Peyer's patch (tissue), 4 donors: ENCODE measurements at regions not wholly inside any gene's neighbourhood (a gene's known extent, or its start where the extent isn't known, plus 50 kb on each side); places are given as distances from the start of the nearest gene placed in this dataset.
"Not testable (repeated sequence)": the region's sequence is repeated elsewhere in the genome, so short reads cannot be mapped to it uniquely, and the experiment has no call there.

Experiments used
- DNase-seq, 3 donors: peaks; one replicate each; pipeline ENCODE4 v3.0.0-alpha.2; 2017 to 2019
- H3K27ac ChIP-seq, 4 donors: fragments of 200-600 bp; sonication (generic); one replicate each; pipeline ENCODE4 v1.5.1; 2016 to 2019
- H3K27me3 ChIP-seq, 2 donors: fragments of 200-600 bp; sonication (generic); one replicate each; pipeline ENCODE4 v1.5.1; 2019
- H3K36me3 ChIP-seq, 3 donors: fragments of 200-600 bp; sonication (generic); one replicate each; pipeline ENCODE4 v1.5.1; 2016 to 2019
- H3K4me1 ChIP-seq, 4 donors: fragments of 200-600 bp; sonication (generic); one replicate each; pipeline ENCODE4 v1.5.1; 2016 to 2019
- H3K4me3 ChIP-seq, 4 donors: fragments of 200-600 bp; sonication (generic); 1 replicate in 3 of 4; 2 replicates in 1 of 4; pipeline ENCODE4 v1.5.1; 2016 to 2019; ENCODE audit warnings: mild to moderate bottlenecking in 1 of 4
- H3K9me3 ChIP-seq, 4 donors: fragments of 200-600 bp; sonication (generic); one replicate each; pipeline ENCODE4 v1.5.1; 2016 to 2019; ENCODE audit warnings: mild to moderate bottlenecking in 1 of 4
- POLR2A ChIP-seq, 2 donors: fragments of 450-650 bp; IDR thresholded peaks; one replicate each; pipeline ENCODE4 v1.5.1; 2017; ENCODE audit warnings: antibody characterized with exemption in 2 of 2, mild to moderate bottlenecking in 2 of 2, moderate library complexity in 2 of 2
- TF ChIP-seq, protein P1 (sequence below), 6 experiments: fragments of 450-650 bp in 4 of 6; fragments of 200-600 bp in 2 of 6; sonication (generic) in 1 of 6; IDR thresholded peaks; one replicate each; pipeline ENCODE4 v1.5.1; 2017 to 2019; ENCODE audit warnings: antibody characterized with exemption in 6 of 6, mild to moderate bottlenecking in 3 of 6, moderate library complexity in 1 of 6

DNA sequence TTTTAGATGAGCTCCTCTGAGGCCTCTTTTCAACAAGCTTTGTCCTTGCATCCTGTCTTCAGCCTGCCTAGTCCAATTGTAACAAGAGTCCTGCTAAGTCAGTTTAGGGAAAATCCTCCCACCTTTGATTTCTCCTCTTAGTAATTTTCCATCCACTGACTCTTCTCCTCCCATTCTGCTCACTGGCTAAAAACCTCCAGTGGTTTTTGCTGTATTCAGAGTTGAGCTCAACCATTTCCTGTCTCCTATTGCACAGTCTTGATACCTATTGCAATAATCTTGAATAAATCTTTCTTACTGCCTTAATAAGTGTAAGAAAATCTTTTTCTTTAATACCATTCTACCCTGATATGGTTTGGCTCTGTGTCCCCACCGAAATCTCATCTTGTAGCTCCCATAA, 117.8 kb upstream of the ENPP6 start:
- Histone ChIP-seq H3K4me3 (no peak overlapping the region), H3K9me3 (peaks cover 0 to 6% (median 0%) of the 10 kb centered on the region in 4 donors), H3K27ac (no peak overlapping the region), H3K36me3 (no peaks in the 10 kb centered on the region), H3K4me1 (peaks cover 0 to 5% (median 0%) of the 10 kb centered on the region in 4 donors), H3K27me3 (no peaks in the 10 kb centered on the region)
- no peak for TF ChIP-seq POLR2A (IDR thresholded peaks at IDR 0.05)
- TF ChIP-seq, protein P1, sequence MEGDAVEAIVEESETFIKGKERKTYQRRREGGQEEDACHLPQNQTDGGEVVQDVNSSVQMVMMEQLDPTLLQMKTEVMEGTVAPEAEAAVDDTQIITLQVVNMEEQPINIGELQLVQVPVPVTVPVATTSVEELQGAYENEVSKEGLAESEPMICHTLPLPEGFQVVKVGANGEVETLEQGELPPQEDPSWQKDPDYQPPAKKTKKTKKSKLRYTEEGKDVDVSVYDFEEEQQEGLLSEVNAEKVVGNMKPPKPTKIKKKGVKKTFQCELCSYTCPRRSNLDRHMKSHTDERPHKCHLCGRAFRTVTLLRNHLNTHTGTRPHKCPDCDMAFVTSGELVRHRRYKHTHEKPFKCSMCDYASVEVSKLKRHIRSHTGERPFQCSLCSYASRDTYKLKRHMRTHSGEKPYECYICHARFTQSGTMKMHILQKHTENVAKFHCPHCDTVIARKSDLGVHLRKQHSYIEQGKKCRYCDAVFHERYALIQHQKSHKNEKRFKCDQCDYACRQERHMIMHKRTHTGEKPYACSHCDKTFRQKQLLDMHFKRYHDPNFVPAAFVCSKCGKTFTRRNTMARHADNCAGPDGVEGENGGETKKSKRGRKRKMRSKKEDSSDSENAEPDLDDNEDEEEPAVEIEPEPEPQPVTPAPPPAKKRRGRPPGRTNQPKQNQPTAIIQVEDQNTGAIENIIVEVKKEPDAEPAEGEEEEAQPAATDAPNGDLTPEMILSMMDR (IDR thresholded peaks at IDR 0.05), result no peak
- DNase-seq, result no peak

DNA sequence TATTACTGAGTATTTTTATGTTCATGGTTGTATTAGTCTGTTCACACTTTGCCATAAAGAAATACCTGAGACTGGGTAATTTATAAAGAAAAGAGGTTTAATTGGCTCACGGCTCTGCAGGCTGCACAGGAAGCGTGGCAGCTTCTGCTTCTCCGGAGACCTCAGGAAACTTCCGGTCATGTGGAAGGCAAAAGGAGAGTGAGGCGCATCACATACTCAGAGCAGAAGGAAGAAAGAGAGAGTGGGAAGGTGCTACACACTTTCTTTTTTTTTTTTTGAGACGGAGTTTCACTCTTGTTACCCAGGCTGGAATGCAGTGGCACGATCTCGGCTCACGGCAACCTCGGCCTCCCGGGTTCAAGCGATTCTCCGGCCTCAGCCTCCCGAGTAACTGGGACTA, 115.8 kb upstream of the ENPP6 start:
- not testable (repeated sequence) for H3K9me3 ChIP-seq, H3K27ac ChIP-seq, H3K36me3 ChIP-seq, DNase-seq, H3K4me3 ChIP-seq, H3K27me3 ChIP-seq
- peaks cover 0 to 14% (median 0%) of the 10 kb centered on the region in 4 donors for H3K4me1 ChIP-seq

DNA sequence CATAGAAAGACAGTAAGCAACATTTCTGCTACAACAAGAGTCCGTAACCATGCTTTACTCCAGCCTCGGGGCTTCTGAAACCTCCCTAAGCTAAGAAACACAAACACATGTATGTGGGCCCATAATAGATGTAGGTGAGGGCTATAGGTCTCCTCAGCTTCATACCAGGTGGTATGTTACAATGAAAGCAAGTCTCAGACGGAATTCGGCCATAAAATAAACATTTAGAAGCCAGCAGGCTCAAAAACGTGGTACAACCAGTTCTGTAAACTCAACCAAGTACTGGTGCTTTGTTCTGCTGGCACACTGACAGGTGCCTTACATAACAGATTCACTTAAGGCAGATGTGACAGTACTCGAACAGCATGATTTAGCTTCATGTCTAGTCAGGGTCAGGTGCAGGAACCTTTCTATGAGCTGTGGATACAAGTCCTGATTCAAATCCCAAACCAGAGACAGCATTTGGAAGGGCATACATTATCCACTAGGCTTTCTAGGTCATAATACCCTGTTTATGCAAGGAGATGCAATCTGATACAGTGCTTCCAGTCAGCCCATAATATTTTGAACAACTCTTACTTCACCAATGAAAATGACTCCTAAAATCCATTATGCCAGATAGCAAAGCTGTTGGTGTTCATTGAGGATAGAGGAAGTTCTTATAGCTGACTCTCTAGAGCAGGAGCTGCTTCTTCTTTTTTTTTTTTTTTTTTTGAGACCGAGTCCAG, 113.8 kb upstream of the ENPP6 start:
- Histone ChIP-seq H3K9me3 (no peaks in the 10 kb centered on the region), H3K27me3 (no peaks in the 10 kb centered on the region), H3K4me1 (peaks cover 0 to 14% (median 0%) of the 10 kb centered on the region in 4 donors), H3K27ac (peak overlapping the region; percentile 9 to 57 (median 26)), H3K4me3 (no peak overlapping the region), H3K36me3 (no peaks in the 10 kb centered on the region)
- DNase-seq, result no peak
- TF ChIP-seq POLR2A (IDR thresholded peaks at IDR 0.05), result no peak
- TF ChIP-seq, protein P1 (IDR thresholded peaks at IDR 0.05), result no peak

DNA sequence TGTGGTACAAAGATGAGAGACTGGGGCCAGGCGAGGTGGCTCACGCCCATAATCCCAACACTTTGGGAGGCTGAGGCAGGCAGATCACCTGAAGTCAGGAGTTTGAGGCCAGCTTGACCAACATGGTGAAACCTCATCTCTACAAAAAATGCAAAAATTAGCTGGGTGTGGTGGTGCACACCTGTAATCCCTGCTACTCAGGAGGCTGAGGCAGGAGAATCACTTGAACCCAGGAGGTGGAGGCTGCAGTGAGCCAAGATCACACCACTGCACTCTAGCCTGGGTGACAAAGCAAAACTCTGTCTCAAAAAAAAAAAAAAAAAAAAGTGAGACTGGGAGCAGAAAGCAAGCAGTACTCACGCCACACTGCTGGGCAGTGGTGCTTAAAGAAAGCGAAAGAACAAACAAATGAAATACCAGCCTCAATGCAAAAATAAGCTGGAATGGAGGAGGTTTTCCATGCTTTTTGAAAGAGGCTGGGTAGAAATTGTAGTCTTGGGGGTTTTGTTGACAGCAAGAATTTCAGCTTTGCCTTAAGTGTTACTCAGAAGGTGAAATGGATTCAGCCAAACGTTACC, 112.9 kb upstream of the ENPP6 start:
- H3K4me3 ChIP-seq, H3K27me3 ChIP-seq, H3K9me3 ChIP-seq, DNase-seq, H3K36me3 ChIP-seq: not testable (repeated sequence)
- Histone ChIP-seq H3K4me1 (peaks cover 0 to 14% (median 0%) of the 10 kb centered on the region in 4 donors), H3K27ac (peak overlapping the region in 3 of 4 donors; percentile 21 to 57 (median 31))

DNA sequence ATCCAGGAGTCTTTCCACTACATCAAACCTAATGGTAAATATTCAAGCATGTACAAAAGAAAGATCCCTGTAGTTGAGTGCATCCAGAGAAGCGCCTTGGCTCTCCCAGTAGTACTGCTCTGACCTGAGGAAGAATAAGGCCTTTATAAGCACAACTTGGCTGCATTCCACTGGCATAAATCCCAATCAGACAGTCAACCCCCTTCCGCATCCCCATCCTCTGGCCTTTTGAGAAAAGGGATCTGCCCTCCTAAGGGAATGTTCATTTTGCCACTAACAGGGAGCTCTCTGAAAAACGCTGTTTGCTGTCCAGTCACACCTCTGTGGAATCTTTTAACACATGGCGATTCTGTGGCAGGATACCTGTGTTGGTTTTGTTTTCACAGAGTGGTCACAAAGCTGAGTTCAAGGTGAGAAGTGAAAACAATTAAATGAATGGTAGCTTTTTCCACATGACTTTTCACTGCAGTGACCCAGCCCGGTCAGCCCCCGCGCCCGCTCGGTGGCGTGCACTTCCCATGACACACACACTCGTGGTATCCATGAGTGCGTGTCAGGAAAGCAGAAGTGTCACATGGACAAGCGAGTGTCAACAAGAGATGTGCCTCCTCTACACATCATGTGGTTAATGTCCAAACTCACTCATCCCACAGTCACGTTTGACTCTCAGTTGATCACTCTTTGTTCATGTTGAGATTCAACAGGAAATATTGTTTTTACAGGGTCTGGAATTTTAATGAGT, 112.2 kb upstream of the ENPP6 start:
- no peaks in the 10 kb centered on the region for H3K36me3 ChIP-seq
- no peak for TF ChIP-seq POLR2A (IDR thresholded peaks at IDR 0.05)
- TF ChIP-seq, protein P1 (IDR thresholded peaks at IDR 0.05), result no peak
- no peak overlapping the region for H3K4me3 ChIP-seq
- DNase-seq, result peak in 2 of 3 donors; percentile 65 to 81
- H3K9me3 ChIP-seq, result no peaks in the 10 kb centered on the region
- peak overlapping the region in 3 of 4 donors; percentile 19 to 67 (median 25) for H3K27ac ChIP-seq
- H3K4me1 ChIP-seq, result peaks cover 0 to 14% (median 0%) of the 10 kb centered on the region in 4 donors
- no peaks in the 10 kb centered on the region for H3K27me3 ChIP-seq

DNA sequence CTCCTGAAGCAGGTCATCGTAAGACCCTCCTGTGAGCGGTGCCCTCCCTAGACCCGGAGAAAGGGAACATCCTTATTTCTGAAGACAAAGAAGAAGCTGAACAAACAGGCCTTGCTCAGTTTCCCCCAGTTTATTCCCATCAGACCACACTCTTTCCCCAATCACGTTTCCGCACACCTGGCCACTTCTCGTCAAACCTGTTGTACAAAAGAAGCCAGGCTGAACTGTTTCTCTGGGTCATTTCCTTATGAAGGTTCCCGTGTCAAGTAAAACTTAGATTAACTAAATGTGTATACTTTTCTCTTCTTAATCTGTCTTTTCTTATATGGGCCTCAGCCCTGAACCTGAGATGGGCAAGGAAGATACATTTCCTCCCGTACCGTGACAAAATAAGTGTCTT, 111.6 kb upstream of the ENPP6 start:
- Histone ChIP-seq H3K27ac (peak overlapping the region; percentile 19 to 67 (median 30)), H3K27me3 (no peaks in the 10 kb centered on the region), H3K9me3 (no peaks in the 10 kb centered on the region), H3K36me3 (no peaks in the 10 kb centered on the region), H3K4me1 (peaks cover 0 to 14% (median 0%) of the 10 kb centered on the region in 4 donors), H3K4me3 (no peak overlapping the region)
- DNase-seq, result no peak
- TF ChIP-seq POLR2A (IDR thresholded peaks at IDR 0.05), result no peak
- TF ChIP-seq, protein P1 (IDR thresholded peaks at IDR 0.05), result no peak
